Lung (tissue), 11 donors: ENCODE measurements at regions not wholly inside any gene's neighbourhood (a gene's known extent, or its start where the extent isn't known, plus 50 kb on each side); places are given as distances from the start of the nearest gene placed in this dataset.

Experiments used
- ATAC-seq: fragments of 200-7000 bp; cut with Tn5 transposase; one replicate; pipeline ENCODE4 v1.9.1; 2020; ENCODE audit warnings: moderate number of reproducible peaks; ENCODE audit not compliant: insufficient read depth, low FRiP score
- DNase-seq, 3 donors: peaks; one replicate each; pipeline ENCODE4 v3.0.0-alpha.2; 2013 to 2017
- H3K27ac ChIP-seq, 2 donors: one replicate each; pipeline ENCODE4 v1.5.1; 2013; ENCODE audit warnings: mild to moderate bottlenecking in 2 of 2, moderate library complexity in 2 of 2, control low read depth in 1 of 2, inconsistent platforms in 1 of 2, low read depth in 1 of 2, low read length in 1 of 2
- H3K27me3 ChIP-seq, 3 donors: one replicate each; pipeline ENCODE4 v1.5.1; 2013; ENCODE audit warnings: low read length in 2 of 3; ENCODE audit not compliant: control insufficient read depth in 3 of 3, insufficient read depth in 3 of 3
- H3K36me3 ChIP-seq, 4 donors: one replicate each; pipeline ENCODE4 v1.5.1; 2013; ENCODE audit warnings: low read length in 4 of 4, mild to moderate bottlenecking in 1 of 4, moderate library complexity in 1 of 4; ENCODE audit not compliant: control insufficient read depth in 4 of 4, insufficient read depth in 4 of 4
- H3K4me1 ChIP-seq, 5 donors: one replicate each; pipeline ENCODE4 v1.5.1; 2013; ENCODE audit warnings: low read length in 5 of 5, mild to moderate bottlenecking in 2 of 5, moderate library complexity in 1 of 5; ENCODE audit not compliant: control insufficient read depth in 5 of 5, insufficient read depth in 5 of 5
- H3K4me3 ChIP-seq: one replicate; pipeline ENCODE4 v1.5.1; 2013; ENCODE audit warnings: mild to moderate bottlenecking, control low read depth, moderate library complexity
- H3K9ac ChIP-seq, 2 donors: one replicate each; pipeline ENCODE4 v1.5.1; 2013; ENCODE audit warnings: low read length in 2 of 2, control low read depth in 1 of 2; ENCODE audit not compliant: insufficient read depth in 1 of 2
- H3K9me3 ChIP-seq, 4 donors: one replicate each; pipeline ENCODE4 v1.5.1; 2013; ENCODE audit warnings: low read length in 3 of 4, mild to moderate bottlenecking in 1 of 4, moderate library complexity in 1 of 4; ENCODE audit not compliant: control insufficient read depth in 4 of 4, insufficient read depth in 3 of 4
- CTCF ChIP-seq: IDR thresholded peaks from 2 replicates; pipeline ENCODE4 v1.5.1; 2012; ENCODE audit warnings: mild to moderate bottlenecking; ENCODE audit errors: control extremely low read depth, extremely low read depth
- WGBS, 2 donors: extraction: QIAGEN DNeasy Blood & Tissue Kit; methylation state at CpG; one replicate each; pipeline ENCODE4 v1.1.7; 2013; 5-methylcytosine and 5-hydroxymethylcytosine counted together
- donor health status: control.
- donor health status: control.
- donor health status: Bipolar disorder and iron deficiency.
- donor health status: healthy.
- donor health status: DM: yes; HTN: yes; CAD: no.

- ATAC-seq (no peak), DNase-seq (no peak)
- no peak overlapping the region for H3K4me3 ChIP-seq
- no peak overlapping the region for H3K9ac ChIP-seq
- WGBS, 2 donors = 74 to 79% methylated on average over 2 of the region's 2 CpGs
- TF ChIP-seq CTCF = no peak
- no peaks in the 10 kb centered on the region for H3K27me3 ChIP-seq
- peaks cover 0 to 3% (median 0%) of the 10 kb centered on the region in 4 donors for H3K9me3 ChIP-seq
- H3K36me3 ChIP-seq = no peaks in the 10 kb centered on the region
- H3K4me1 ChIP-seq = no peaks in the 10 kb centered on the region
- H3K27ac ChIP-seq = no peak overlapping the region
Measured at GRCh38 chr2:212929116-212929515, 222.3 kb downstream of the IKZF2 start.

- no peak overlapping the region for H3K27ac ChIP-seq
Measured at GRCh38 chr2:212928681-212929080, 222.7 kb downstream of the IKZF2 start.

GRCh38 chr2:212926940-212927339 lies 224.5 kb downstream of the IKZF2 start:
- TF ChIP-seq CTCF = no peak
- H3K9me3 ChIP-seq = peaks cover 0 to 3% (median 0%) of the 10 kb centered on the region in 4 donors
- H3K4me3 ChIP-seq = no peak overlapping the region
- 73 to 90% methylated on average over 4 of the region's 4 CpGs for WGBS, 2 donors
- H3K36me3 ChIP-seq = no peaks in the 10 kb centered on the region
- no peaks in the 10 kb centered on the region for H3K4me1 ChIP-seq
- ATAC-seq (no peak), DNase-seq (no peak)
- no peak overlapping the region for H3K9ac ChIP-seq
- no peaks in the 10 kb centered on the region for H3K27me3 ChIP-seq
- H3K27ac ChIP-seq = no peak overlapping the region

More at GRCh38 chr2:212928681-212929080, 222.7 kb downstream of the IKZF2 start:
- TF ChIP-seq CTCF = no peak
- DNase-seq (no peak), ATAC-seq (no peak)
- 67 to 69% methylated on average over 4 of the region's 4 CpGs for WGBS, 2 donors
- H3K36me3 ChIP-seq = no peaks in the 10 kb centered on the region
- peaks cover 0 to 3% (median 0%) of the 10 kb centered on the region in 4 donors for H3K9me3 ChIP-seq
- H3K27me3 ChIP-seq = no peaks in the 10 kb centered on the region
- H3K4me1 ChIP-seq = no peaks in the 10 kb centered on the region
- no peak overlapping the region for H3K9ac ChIP-seq
- no peak overlapping the region for H3K4me3 ChIP-seq

- Histone ChIP-seq H3K27me3 (no peaks in the 10 kb centered on the region), H3K9ac (no peak overlapping the region), H3K4me1 (no peaks in the 10 kb centered on the region), H3K4me3 (no peak overlapping the region), H3K9me3 (peaks cover 0 to 3% (median 0%) of the 10 kb centered on the region in 4 donors), H3K36me3 (no peaks in the 10 kb centered on the region), H3K27ac (no peak overlapping the region)
- DNase-seq (no peak), ATAC-seq (no peak)
- 94 to 95% methylated on average over 1 of the region's 1 CpG for WGBS, 2 donors
- no peak for TF ChIP-seq CTCF
Measured at GRCh38 chr2:212923393-212923792, 228.0 kb downstream of the IKZF2 start.
